NCI-H524 (cell line): ENCODE measurements at regions not wholly inside any gene's neighbourhood (a gene's known extent, or its start where the extent isn't known, plus 50 kb on each side); places are given as distances from the start of the nearest gene placed in this dataset.

Experiments
- DNase-seq, 2 experiments: peaks; one replicate each; lab custom pipeline; 2025; lab: John Stamatoyannopoulos, UW

DNA sequence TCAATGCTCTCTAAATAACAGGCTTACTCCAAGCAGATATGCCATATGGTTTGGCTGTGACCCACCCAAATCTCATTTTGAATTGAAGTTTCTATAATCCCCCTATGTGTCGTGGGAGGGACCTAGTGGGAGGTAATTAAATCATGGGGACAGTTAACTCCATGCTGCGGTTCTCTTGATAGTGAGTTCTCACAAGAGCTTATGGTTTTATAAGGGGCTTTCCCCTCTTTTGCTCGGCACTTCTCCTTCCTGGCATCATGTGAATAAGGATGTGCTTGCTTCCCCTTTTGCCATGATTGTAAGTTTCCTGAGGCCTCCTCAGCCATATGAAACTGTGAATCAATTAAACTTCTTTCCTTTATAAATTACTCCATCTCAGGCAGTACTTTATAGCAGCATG lies 302.7 kb upstream of the ZC3H15 start:
- DNase-seq = peak; percentile 64 to 90

DNA sequence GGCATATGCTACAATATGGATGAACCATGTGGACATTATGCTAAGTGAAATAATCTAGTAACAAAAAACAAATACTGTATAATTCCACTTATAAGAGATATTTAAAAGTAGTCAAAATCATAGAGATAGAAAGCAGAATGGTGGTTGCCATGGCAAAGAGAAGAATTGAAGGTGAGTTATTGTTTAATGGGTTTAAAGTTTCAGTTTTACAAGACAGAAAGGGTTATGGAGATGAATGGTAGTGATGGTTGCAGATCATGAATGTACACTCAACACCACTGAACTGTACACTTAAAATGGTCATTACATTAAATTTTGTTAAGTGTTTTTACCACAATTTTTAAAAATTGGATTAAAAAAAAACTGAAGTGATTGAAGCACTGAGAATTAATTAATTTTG lies 298.2 kb upstream of the ZC3H15 start:
- no peak for DNase-seq

DNA sequence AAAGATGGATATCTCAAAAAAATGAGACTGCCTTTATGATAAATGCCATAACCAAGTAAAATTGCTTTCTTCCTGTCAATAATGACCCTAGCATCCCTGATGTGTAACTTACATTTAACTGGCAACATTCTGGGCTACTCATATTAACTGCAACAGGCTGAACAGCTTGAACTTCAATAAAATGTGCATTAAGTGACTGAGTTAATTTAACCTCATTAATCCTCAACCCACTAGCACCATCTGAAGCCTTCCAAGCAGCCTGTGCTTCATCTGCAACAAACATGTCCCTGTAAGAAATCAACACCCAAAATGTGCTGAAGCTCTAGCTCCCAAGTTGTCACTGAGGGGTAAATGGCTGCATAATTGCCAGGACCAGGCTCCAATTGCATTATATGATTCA lies 296.2 kb upstream of the ZC3H15 start:
- peak in 1 of 2 experiments; percentile 60 for DNase-seq

DNA sequence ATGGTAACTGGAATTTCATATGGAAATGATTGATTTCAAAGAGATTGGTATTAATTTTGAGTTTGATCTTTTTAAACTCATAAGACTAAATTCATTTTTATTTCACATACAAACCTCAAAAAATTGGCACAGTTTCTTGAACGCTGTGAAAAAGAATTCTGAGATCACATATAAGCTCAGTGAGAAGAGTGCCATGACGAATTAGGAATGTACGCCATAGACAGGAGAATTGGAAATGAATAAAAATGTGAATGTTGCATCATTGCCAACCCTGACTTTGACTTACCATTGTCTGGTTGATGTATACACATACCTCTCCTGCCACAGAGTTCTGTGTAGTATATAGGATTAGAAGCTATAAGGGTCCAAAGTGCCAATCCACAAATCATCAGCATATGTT lies 290.4 kb upstream of the ZC3H15 start:
- DNase-seq = no peak

DNA sequence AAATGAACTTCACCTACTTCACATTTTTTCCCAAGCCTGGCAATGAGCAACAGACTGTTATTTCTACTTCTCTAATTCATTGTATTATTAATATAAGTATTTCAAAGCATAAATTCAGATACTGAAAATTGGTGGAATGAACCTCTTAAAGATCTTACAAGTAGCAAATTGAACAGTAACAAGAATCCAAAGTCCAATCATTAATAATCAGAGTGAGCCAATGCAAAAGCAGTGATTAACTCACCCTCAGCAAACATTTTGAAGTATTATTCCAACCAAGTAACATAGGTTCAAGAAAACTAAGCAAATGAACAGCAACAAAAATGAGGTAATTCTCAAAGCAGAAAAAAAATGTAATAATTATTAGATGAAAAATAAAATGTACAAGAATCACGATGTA lies 288.1 kb upstream of the ZC3H15 start:
- no peak for DNase-seq

DNA sequence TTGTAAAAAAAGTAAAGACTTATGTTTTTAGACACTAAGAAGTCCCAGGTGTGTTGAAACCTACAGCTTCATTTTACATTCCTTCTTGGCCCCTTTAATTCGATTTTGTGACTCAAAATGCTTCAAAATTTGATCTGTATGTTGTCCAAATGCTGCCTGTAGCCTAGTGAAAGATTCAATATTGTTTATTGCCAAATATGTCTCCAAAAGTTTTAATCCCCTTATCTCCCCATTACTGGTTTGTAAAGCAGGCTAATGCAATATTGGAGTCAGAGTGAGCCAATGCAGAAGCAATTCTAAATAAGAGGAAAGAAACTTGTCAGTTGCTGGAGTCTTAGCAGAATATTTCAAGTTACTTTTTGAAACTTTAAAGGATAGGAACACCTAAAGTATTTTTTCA lies 287.0 kb upstream of the ZC3H15 start:
- no peak for DNase-seq

DNA sequence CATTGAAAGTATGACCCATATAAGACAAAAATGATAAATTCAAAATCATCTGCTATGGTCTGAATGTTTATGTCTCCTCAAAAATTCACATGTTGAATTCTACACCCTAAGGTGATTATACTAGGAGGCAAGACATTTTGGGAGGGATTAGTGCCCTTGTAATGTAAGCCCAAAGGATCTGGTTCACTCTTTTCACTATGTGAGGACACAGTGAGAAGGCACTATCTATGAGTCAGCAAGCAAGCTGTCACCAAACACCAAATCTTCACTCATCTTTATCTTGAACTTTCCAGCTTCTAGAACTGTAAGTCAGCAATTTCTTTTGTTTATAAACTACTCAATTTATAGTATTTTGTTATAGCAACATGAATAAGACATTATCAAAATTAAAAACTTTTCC lies 284.7 kb upstream of the ZC3H15 start:
- DNase-seq = peak in 1 of 2 experiments; percentile 14

DNA sequence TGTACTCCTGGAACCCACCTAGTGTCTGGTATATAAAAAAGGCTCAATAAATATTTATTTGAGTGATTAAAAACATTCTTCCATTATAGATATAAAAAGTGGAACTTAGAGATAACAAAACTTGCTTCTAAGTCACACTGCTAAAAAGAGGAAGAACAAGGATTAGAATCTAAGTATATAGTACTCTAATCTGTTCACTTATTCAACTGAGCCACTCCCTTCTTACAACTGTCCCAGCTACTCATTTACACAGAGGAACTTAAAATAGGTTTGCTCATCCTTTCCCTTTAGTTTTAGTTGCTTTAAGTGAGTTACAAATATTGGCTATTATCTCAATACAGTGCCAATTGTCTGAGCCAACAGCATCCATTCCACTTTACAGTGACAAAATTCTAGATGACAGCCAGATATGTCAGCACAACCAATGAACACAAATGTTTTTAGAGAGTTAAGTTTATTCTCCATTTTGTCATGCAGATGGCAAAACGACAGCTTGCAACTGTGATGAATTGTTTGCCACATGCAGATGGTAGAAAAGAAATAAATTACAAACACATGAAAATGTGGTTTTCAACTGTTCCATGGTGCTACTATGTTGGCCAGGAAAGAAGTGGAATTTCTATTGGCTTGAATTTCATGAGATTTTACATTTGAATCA lies 280.7 kb upstream of the ZC3H15 start:
- DNase-seq = no peak

DNA sequence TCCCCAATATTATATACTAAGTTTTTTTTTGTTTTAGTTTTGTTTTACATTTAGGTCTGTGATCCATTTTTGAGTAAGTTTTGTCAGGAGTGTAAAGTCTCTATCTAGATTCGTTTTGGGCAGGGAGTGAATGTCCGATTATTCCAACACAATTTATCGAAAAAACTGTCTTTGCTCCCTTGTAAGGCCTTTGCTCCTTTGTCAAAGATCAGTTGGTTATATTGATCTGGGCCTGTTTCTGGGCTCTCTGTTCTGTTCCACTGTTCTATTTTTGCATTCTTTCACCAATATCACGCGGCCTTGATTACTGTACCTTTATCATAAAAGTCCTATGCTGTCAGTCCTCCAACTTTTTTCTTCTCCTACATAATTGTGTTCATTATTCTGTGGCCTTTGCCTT lies 276.5 kb upstream of the ZC3H15 start:
- no peak for DNase-seq

DNA sequence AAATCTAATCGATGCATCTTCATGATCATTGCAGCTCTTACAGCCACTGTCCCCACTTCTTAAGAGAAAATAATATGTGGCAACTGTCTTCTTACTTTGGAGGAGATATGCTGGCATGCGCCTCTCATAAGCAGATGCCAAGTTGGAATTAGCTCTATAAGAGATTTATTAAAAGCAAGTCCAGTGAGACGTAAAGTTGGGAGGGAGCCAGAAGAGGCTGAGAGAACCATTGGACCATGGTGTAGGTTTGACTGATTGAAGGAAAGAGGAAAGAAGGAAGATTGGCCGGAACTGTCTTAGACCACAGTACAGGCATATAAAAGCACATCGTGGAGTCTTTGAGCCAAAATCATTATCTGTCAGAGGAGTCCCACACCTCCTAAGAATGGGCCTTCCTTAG lies 265.7 kb upstream of the ZC3H15 start:
- no peak for DNase-seq

DNA sequence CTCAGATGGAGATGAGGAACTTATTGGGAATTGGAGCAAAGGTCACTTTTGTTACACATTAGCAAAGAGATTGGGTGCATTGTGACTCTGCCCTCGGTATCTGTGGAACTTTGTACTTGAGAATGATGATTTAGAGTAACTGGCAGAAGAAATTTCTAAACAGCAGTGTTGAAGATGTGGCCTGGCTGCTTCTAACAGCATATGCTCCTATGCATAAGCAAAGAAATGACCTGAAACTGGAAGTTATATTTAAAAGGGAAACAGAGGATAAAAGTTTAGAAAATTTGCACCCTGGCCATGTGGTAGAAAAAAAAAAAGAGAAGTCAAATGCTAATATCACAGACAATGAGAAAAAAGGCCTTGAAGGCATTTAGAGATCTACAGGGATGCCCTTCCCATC lies 256.8 kb upstream of the ZC3H15 start:
- no peak for DNase-seq

DNA sequence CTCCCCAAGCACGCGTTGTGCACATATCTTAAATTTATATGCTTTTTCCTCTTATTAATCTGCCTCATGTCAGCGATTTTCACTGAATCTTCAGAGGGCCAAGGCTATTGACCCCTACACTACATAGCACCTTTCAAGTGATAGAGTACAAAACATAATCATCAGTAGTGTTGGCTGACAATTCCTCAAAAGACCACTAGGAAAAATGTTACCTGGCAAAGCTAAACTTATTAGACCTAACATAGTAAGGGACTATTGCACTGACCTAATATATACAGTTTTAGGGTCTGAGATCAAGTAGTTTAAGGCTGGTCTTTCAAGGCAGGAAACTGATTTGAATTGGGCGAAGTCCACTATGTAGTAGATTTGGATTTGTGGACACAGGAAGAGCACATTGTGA lies 244.2 kb upstream of the ZC3H15 start:
- no peak for DNase-seq

DNA sequence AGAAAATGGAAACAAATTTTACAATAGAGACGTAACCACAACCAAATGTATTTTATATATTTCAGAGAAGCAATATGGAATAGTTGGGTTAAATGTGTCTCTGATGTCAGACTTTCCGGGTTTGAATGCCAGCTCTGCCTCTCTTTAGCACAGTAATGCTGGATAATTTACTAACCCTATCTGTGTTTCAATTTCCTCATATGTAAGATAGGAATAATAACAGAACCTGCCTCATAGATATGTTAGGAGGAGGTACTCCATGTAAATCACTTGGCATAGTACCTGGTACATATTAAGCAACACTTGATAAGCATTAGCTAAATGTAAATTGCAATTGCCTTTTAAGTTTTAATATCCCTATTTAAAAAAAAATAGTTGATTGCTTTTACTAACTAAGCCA lies 231.3 kb upstream of the ZC3H15 start:
- no peak for DNase-seq

DNA sequence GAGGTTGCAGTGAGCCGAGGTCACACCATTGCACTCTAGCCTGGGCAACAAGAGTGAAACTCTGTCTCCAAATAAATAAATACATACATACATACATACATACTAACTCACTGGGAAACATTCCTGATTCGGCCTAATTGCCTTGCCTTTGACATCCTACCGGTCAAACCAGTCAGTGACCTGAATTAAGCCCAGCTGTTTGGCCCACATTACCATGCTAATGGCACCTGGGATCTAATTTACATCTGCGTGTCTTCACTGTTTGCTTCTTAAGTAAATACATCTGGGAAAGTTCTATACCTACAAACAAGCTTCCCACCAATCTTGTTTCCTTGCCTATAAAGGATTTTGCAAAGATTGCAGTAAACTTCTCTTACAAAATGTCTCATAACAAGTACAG lies 230.2 kb upstream of the ZC3H15 start:
- DNase-seq = no peak

DNA sequence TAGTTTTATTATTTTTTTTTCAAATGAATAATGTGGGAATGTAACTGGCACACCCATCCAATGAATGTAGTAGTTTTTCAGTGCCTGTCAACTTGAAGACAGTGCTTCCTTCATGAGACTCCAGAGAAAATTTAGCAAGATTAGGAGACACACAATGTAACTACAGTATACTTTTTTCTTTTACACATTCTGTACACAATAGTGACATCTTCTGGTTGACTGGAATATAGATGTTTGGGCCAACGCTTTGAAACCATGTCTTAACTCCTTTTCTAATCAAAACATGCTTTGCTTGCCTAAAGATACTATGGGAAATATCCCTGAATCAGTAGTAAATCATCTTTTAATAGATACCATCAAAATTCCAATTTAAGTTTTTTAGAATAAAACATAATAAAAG lies 229.5 kb upstream of the ZC3H15 start:
- peak in 1 of 2 experiments; percentile 60 for DNase-seq

DNA sequence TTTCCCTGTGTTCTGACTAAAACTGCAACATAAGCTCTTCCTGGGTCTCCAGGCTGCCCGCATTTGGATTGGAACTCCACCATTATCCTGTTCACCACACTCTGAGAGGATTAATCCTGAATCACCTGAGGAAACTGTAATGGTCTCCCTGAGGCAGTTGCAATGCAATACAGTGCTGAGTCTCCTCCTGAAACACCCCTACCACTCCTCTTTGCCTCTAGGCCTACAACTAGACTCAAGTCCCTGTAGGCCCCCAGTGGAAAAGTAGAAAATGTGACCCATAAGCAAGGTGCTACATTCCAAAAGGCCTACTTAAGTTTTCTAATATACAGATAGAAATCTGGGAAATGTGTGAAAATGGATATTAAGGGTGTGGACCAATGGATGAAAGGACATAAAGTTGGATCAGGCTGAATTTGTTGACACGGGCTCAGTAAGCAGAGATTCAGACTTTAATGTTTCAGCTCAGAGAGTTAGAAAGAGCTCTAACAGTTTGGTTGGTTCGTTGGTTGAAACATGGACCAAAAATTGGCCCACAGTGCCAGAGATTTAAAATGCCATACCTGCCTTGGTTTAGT lies 222.3 kb upstream of the ZC3H15 start:
- no peak for DNase-seq

DNA sequence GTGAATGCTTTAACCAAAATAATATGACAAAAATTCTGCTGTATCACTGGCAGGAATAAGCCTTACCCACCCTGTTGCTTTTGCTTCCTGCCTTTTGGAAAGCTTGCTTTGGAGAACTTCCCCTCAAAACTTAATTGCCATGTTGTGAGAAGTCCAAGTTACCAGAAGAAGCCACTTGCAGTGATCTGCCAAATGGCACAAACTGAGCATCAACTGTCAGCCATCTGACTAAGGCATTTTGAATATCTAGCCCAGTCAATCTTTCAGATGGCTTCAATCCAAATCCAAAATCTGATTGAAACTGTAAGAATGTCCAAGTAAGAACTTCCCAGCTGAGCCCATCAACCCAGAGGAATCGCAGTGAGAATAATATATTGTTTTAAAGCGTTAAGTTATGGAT lies 216.5 kb upstream of the ZC3H15 start:
- DNase-seq = no peak

DNA sequence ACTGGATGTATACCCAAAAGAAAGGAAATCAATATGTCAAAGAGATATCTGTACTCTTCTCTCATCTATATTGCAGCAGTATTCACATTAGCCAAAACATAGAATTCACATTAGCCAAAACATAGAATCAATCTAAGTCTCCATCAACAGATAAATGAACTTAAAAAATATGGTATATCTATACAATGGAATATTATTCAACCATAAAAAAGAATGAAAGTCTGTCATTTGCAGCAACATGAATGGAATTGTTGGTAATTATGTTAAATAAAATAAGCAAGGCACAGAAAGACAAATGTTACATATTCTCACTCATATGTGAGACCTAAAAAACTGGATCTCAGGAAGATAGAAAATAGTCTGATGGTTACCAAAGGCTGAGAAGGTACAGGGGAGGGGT lies 212.1 kb upstream of the ZC3H15 start:
- no peak for DNase-seq

DNA sequence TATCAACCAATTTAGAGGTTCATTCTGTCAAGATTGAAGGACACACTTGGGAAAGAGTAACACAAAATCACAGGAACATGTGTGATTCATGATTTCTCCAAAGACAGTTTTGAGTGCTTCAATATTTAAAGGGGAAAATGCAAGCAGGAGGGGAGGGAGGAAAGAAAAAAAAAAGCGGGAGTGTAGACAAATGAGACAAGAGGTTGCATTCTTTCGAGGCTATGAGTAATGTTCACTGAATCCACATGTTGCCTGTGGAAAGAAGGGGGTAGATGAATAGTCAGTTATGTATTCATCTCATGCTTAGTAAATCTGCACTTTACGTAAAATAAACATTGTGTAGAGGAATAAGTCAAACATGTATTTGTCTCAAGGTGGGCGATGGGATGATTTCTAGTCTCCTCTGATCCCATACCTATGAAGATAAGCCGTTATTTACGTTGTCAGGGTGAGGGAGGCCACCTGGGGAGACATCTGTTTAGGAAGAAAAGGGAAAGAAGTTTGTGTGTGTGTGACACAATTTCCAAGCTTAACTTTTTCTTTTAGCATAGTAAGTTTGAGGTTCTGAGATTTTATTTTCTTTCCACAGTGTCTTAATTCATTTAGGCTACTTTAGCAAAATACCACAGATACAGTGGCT lies 211.0 kb upstream of the ZC3H15 start:
- DNase-seq = no peak

DNA sequence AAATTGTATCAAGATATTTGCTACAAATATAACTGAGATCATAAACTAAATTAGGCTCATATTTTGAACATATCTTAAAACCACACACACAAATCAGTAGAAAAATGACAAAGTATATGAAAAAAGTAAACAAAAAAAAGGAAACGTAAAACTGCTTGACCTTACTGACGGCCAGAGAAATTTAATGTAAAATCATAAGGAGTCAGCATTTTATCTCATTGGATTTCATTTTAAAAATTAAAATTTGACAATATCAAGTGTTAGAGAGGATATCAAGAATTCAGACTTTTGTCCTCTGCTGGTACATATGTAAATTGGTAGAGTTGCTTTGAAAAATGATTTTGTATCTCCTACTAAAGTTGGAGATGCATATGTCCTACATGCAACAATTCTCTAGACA lies 209.2 kb upstream of the ZC3H15 start:
- no peak for DNase-seq

DNA sequence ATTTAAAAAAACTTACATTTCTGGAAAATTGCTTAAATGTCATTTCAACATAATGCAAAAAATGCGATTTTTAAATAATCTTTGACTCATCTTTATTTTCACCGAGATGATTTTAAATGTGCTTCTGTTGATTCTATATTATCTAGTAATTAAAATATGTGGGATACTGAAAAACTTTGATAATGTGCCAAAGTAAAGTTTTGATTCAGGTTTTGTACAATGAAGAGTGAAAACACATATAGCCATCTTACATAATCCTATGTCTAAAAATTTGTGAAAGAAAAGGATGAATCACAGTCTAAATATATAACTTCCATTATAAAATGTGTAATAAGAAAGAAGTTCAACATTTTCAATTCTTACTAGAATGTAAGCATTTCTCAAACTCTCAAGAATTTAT lies 204.3 kb upstream of the ZC3H15 start:
- DNase-seq = no peak

DNA sequence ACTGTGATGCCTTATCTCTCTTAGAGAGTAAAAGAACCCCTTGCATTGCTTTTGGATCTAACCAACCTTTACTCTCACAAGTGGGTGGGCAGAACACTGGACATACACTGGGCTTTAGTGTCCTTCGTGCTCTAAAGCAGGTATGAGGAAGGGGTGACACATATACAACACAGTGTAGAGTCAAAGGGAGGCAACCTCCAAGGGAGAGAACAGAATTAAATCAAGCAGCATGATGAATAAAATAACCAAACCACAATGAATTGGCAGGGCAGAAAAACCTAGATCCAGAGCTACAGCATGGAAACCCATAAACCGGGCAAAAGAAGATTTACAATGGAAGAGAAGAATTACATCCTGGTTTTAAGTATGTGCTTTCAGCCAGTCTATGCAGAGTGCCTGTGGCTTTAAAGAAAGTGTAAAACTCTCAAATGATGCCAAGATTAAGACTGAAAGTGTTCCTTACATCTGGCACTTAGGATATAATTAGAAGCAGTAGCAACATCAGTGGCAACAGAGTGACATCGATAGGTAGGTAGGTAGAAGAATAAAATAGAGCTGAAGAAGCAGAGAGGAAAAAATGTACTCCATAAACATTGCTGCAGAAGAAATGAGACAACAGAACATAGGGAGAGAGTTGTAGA lies 191.7 kb upstream of the ZC3H15 start:
- peak in 1 of 2 experiments; percentile 40 for DNase-seq

DNA sequence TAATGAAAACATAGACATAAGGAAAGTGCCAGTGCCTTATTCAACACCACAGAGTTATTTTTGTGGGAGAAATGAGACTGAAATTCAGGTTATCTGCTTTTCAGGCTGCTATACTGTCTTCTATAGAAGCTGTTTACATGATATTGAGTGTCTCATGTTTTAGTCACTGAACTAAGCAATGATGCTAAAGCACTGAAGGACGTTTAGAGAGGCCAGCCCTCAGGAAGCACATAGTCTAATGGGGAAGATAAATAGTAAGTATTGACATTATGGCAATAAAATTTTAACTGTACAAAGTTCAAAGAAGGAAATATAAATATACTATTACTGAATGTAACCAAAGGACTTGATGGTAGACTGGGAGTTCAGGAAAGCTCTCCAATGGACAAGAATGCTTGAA lies 186.4 kb upstream of the ZC3H15 start:
- no peak for DNase-seq
